ENCODE measurements at regions not wholly inside any gene's neighbourhood (a gene's known extent, or its start where the extent isn't known, plus 50 kb on each side); places are given as distances from the start of the nearest gene placed in this dataset.

DNA sequence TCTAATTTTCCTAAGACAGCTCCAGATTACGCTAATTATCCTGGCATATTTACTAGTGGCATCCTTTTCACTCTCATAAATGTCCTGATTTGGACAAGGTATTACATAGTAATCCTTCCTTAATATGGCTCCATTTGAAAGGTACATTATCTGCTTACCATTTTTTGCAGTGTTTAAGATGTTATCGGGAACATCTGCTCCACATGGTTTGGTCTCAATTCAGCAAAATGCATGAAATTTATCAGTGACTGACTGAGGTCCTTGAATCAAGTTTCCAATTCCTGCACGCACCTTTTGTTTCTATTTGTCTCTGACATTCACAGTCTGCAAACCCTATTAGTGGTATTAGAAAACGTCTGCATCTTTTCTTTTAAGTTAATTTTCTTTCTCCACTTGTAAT, 384.1 kb upstream of the KIAA1217 start:
- Histone ChIP-seq H3K4me2 (ENCODE audit: low read length, poor library complexity, severe bottlenecking) (no peak overlapping the region), H3K79me1 (replicated peaks; ENCODE audit: low read length, poor library complexity, severe bottlenecking) (no peaks in the 10 kb centered on the region), H2AFZ (ENCODE audit: low read depth, low read length) (no peak overlapping the region), H3K9me3 (ENCODE audit: control insufficient read depth, low read length) (no peaks in the 10 kb centered on the region), H4K91ac (ENCODE audit: low read length) (no peak overlapping the region), H2BK120ac (ENCODE audit: low read depth, low read length) (no peak overlapping the region), H3K4ac (ENCODE audit: low read depth in 1 of 2, low read length in 2 of 2) (no peak overlapping the region), H2BK5ac (ENCODE audit: low read depth, low read length, poor library complexity, severe bottlenecking) (no peak overlapping the region), H3K36me3 (ENCODE audit: control insufficient read depth in 1 of 2, insufficient read depth in 2 of 2, low read depth in 1 of 2, low read length in 2 of 2) (no peaks in the 10 kb centered on the region), H3K18ac (ENCODE audit: low read depth in 1 of 2, low read length in 2 of 2) (no peak overlapping the region), H3K27me3 (ENCODE audit: control insufficient read depth in 1 of 2, insufficient read depth in 1 of 2, low read length in 2 of 2) (no peaks in the 10 kb centered on the region), H3K14ac (ENCODE audit: low read length in 2 of 2) (no peak overlapping the region), H3K9ac (ENCODE audit: low read length) (no peak overlapping the region), H3K23ac (ENCODE audit: low read length in 2 of 2) (no peak overlapping the region), H2AK5ac (ENCODE audit: low read length, severe bottlenecking) (no peak overlapping the region), H2BK12ac (ENCODE audit: low read length in 2 of 2) (no peak overlapping the region), H3K4me3 (ENCODE audit: insufficient read depth in 1 of 2, low read depth in 1 of 2, low read length in 2 of 2) (no peak overlapping the region), H3K4me1 (ENCODE audit: control insufficient read depth, insufficient read depth, low read depth, low read length) (no peaks in the 10 kb centered on the region), H3K27ac (ENCODE audit: low read length, poor library complexity, severe bottlenecking) (no peak overlapping the region), H2BK15ac (ENCODE audit: low read depth, poor library complexity, severe bottlenecking) (no peak overlapping the region), H4K8ac (ENCODE audit: low read length) (no peak overlapping the region)
- WGBS, result 100% methylated on average over 3 of the region's 4 CpGs
- DNase-seq, result no peak

GRCh38 chr10:23826421-23826820, 382.5 kb upstream of the KIAA1217 start:
- Histone ChIP-seq H3K23ac (ENCODE audit: low read length in 2 of 2) (no peak overlapping the region), H2AFZ (ENCODE audit: low read depth, low read length) (no peak overlapping the region), H3K4ac (ENCODE audit: low read depth in 1 of 2, low read length in 2 of 2) (no peak overlapping the region), H2AK5ac (ENCODE audit: low read length, severe bottlenecking) (no peak overlapping the region), H3K4me1 (ENCODE audit: control insufficient read depth, insufficient read depth, low read depth, low read length) (no peaks in the 10 kb centered on the region), H3K4me3 (ENCODE audit: insufficient read depth in 1 of 2, low read depth in 1 of 2, low read length in 2 of 2) (no peak overlapping the region), H3K9me3 (ENCODE audit: control insufficient read depth, low read length) (no peaks in the 10 kb centered on the region), H2BK12ac (ENCODE audit: low read length in 2 of 2) (no peak overlapping the region), H2BK5ac (ENCODE audit: low read depth, low read length, poor library complexity, severe bottlenecking) (no peak overlapping the region), H3K4me2 (ENCODE audit: low read length, poor library complexity, severe bottlenecking) (no peak overlapping the region), H2BK120ac (ENCODE audit: low read depth, low read length) (no peak overlapping the region), H4K91ac (ENCODE audit: low read length) (no peak overlapping the region), H3K79me1 (replicated peaks; ENCODE audit: low read length, poor library complexity, severe bottlenecking) (no peaks in the 10 kb centered on the region), H3K14ac (ENCODE audit: low read length in 2 of 2) (no peak overlapping the region), H3K27me3 (ENCODE audit: control insufficient read depth in 1 of 2, insufficient read depth in 1 of 2, low read length in 2 of 2) (no peaks in the 10 kb centered on the region), H3K9ac (ENCODE audit: low read length) (no peak overlapping the region), H2BK15ac (ENCODE audit: low read depth, poor library complexity, severe bottlenecking) (no peak overlapping the region), H3K36me3 (ENCODE audit: control insufficient read depth in 1 of 2, insufficient read depth in 2 of 2, low read depth in 1 of 2, low read length in 2 of 2) (no peaks in the 10 kb centered on the region), H4K8ac (ENCODE audit: low read length) (no peak overlapping the region), H3K18ac (ENCODE audit: low read depth in 1 of 2, low read length in 2 of 2) (no peak overlapping the region), H3K27ac (ENCODE audit: low read length, poor library complexity, severe bottlenecking) (no peak overlapping the region)
- DNase-seq, result no peak
- 18% methylated on average over 8 of the region's 9 CpGs for WGBS

- Histone ChIP-seq H3K14ac (ENCODE audit: low read length in 2 of 2) (no peak overlapping the region), H3K27me3 (ENCODE audit: control insufficient read depth in 1 of 2, insufficient read depth in 1 of 2, low read length in 2 of 2) (no peaks in the 10 kb centered on the region), H3K79me1 (replicated peaks; ENCODE audit: low read length, poor library complexity, severe bottlenecking) (no peaks in the 10 kb centered on the region), H3K4ac (ENCODE audit: low read depth in 1 of 2, low read length in 2 of 2) (no peak overlapping the region), H2BK12ac (ENCODE audit: low read length in 2 of 2) (no peak overlapping the region), H3K27ac (ENCODE audit: low read length, poor library complexity, severe bottlenecking) (no peak overlapping the region), H2BK15ac (ENCODE audit: low read depth, poor library complexity, severe bottlenecking) (no peak overlapping the region), H2AFZ (ENCODE audit: low read depth, low read length) (no peak overlapping the region), H3K9me3 (ENCODE audit: control insufficient read depth, low read length) (no peaks in the 10 kb centered on the region), H2BK5ac (ENCODE audit: low read depth, low read length, poor library complexity, severe bottlenecking) (no peak overlapping the region), H3K36me3 (ENCODE audit: control insufficient read depth in 1 of 2, insufficient read depth in 2 of 2, low read depth in 1 of 2, low read length in 2 of 2) (no peaks in the 10 kb centered on the region), H3K4me3 (ENCODE audit: insufficient read depth in 1 of 2, low read depth in 1 of 2, low read length in 2 of 2) (no peak overlapping the region), H2AK5ac (ENCODE audit: low read length, severe bottlenecking) (no peak overlapping the region), H2BK120ac (ENCODE audit: low read depth, low read length) (no peak overlapping the region), H4K8ac (ENCODE audit: low read length) (no peak overlapping the region), H4K91ac (ENCODE audit: low read length) (no peak overlapping the region), H3K4me1 (ENCODE audit: control insufficient read depth, insufficient read depth, low read depth, low read length) (no peaks in the 10 kb centered on the region), H3K23ac (ENCODE audit: low read length in 2 of 2) (no peak overlapping the region), H3K9ac (ENCODE audit: low read length) (no peak overlapping the region), H3K4me2 (ENCODE audit: low read length, poor library complexity, severe bottlenecking) (no peak overlapping the region), H3K18ac (ENCODE audit: low read depth in 1 of 2, low read length in 2 of 2) (no peak overlapping the region)
- no peak for DNase-seq
- 97% methylated on average over 2 of the region's 2 CpGs for WGBS
Measured at GRCh38 chr10:23829556-23829955, 379.4 kb upstream of the KIAA1217 start.

GRCh38 chr10:23834091-23834490, 374.8 kb upstream of the KIAA1217 start:
- no peak overlapping the region for H3K4me3 ChIP-seq (ENCODE audit: insufficient read depth in 1 of 2, low read depth in 1 of 2, low read length in 2 of 2)
- no peak overlapping the region for H3K4me2 ChIP-seq (ENCODE audit: low read length, poor library complexity, severe bottlenecking)
- no peak overlapping the region for H3K4ac ChIP-seq (ENCODE audit: low read depth in 1 of 2, low read length in 2 of 2)
- no peak for DNase-seq
- no peak overlapping the region for H3K14ac ChIP-seq (ENCODE audit: low read length in 2 of 2)
- no peak overlapping the region for H4K91ac ChIP-seq (ENCODE audit: low read length)
- H3K27me3 ChIP-seq (ENCODE audit: control insufficient read depth in 1 of 2, insufficient read depth in 1 of 2, low read length in 2 of 2), result no peaks in the 10 kb centered on the region
- no peaks in the 10 kb centered on the region for H3K79me1 ChIP-seq (replicated peaks; ENCODE audit: low read length, poor library complexity, severe bottlenecking)
- no peak overlapping the region for H2BK12ac ChIP-seq (ENCODE audit: low read length in 2 of 2)
- H3K23ac ChIP-seq (ENCODE audit: low read length in 2 of 2), result no peak overlapping the region
- no peak overlapping the region for H2BK5ac ChIP-seq (ENCODE audit: low read depth, low read length, poor library complexity, severe bottlenecking)
- H3K9ac ChIP-seq (ENCODE audit: low read length), result no peak overlapping the region
- H3K27ac ChIP-seq (ENCODE audit: low read length, poor library complexity, severe bottlenecking), result no peak overlapping the region
- no peaks in the 10 kb centered on the region for H3K36me3 ChIP-seq (ENCODE audit: control insufficient read depth in 1 of 2, insufficient read depth in 2 of 2, low read depth in 1 of 2, low read length in 2 of 2)
- H3K4me1 ChIP-seq (ENCODE audit: control insufficient read depth, insufficient read depth, low read depth, low read length), result no peaks in the 10 kb centered on the region
- H2BK120ac ChIP-seq (ENCODE audit: low read depth, low read length), result no peak overlapping the region
- H2BK15ac ChIP-seq (ENCODE audit: low read depth, poor library complexity, severe bottlenecking), result no peak overlapping the region
- no peaks in the 10 kb centered on the region for H3K9me3 ChIP-seq (ENCODE audit: control insufficient read depth, low read length)
- H4K8ac ChIP-seq (ENCODE audit: low read length), result no peak overlapping the region
- no peak overlapping the region for H3K18ac ChIP-seq (ENCODE audit: low read depth in 1 of 2, low read length in 2 of 2)
- no peak overlapping the region for H2AK5ac ChIP-seq (ENCODE audit: low read length, severe bottlenecking)
- no peak overlapping the region for H2AFZ ChIP-seq (ENCODE audit: low read depth, low read length)
